ENCODE measurements at regions not wholly inside any gene's neighbourhood (a gene's known extent, or its start where the extent isn't known, plus 50 kb on each side); places are given as distances from the start of the nearest gene placed in this dataset.

DNA sequence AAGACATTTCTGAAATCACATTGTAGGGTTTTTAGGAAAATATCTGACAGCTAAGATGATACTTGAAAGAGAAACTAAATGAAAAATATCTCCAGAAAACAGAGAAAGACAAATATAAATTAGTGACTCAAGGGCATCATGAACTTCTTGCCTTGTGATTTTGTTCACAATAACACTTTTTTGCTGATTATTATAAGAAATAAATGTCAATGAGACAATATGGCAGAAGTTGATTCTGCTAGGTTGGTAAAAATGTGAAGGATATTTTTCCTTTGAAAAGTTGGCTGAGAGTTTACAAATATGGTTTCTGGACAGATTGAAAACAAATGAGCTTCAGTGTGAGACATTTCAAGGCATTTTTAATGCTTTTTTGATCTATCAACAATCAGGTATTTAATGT is 1631.2 kb upstream of the ACVR2A start:
- no peak for DNase-seq (ENCODE audit: low spot score)

DNA sequence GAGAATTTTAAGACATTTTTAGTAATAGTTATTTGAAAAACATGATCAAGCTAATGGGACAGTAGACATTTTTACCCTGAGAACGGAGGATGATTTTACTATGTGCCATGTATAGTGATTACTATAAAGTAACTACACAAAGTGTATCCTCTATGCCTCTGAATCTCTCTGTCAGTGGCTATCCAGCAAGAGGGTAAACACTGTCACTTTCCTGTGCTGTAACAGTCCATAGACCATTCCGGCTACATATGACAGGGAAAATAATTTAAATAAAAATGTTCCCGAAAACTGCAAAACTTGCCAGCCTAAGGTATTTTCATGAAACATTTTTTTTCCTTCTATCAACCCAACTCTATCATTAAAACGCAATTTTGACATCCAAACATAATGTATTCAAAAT is 1632.2 kb upstream of the ACVR2A start:
- no peak for DNase-seq (ENCODE audit: low spot score)

DNA sequence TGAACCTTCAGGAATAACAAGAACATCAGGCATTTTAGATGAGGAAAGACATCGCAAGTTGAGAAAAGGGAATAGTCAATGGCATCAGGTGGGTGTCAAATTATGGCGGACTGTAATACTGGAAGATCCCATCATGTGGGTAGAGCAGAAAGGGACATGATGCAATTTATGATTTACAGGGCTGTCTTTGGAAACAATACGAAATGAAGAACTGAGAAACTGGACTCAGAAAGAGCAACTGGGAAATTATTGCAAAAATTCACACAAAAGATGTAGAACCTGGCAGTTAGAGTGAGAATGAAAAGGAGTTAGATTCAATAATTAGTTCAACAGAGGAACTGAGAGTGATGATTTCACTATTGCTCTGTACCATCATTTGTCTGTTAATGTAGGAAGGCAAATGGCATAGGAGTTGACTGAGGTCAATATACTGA is 1635.0 kb upstream of the ACVR2A start:
- no peak for DNase-seq (ENCODE audit: low spot score)

DNA sequence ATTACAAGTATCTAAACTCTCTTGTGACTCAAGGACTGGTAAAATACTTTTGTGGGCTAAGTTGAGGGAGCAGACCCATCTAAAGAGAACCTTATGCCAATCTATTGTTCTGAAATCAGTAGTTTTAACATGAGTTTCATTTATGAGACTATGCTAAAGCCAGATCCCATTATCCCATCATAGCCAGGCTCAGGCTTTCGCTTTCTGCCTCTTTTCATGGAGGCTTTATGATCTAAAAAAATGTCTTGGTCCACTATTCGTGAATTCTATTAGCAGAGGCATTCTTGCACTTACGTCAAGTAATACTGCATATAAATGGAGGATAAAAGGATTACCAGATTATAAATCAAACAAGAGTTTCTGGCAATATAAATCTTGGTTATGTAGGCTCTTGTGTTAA is 1636.9 kb upstream of the ACVR2A start:
- DNase-seq (ENCODE audit: low spot score) = no peak

DNA sequence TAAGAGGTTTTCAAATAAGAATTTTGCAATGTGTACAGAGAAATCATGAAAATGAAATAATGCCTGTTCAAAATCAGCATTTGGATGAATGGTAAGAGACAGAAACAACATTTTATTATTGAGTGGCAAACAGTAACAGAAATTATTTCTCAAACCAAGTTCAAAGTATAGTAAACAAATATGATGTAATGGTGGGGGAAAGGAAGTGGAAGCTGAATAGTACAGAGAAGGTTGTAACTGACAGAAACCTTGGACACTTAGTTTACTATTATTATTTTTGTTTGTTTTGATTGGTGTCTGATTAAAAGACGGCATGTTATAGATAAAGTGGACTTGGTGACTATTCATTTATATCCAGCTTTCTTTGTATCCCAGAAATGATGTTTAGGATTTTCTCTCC is 1637.4 kb upstream of the ACVR2A start:
- no peak for DNase-seq (ENCODE audit: low spot score)

DNA sequence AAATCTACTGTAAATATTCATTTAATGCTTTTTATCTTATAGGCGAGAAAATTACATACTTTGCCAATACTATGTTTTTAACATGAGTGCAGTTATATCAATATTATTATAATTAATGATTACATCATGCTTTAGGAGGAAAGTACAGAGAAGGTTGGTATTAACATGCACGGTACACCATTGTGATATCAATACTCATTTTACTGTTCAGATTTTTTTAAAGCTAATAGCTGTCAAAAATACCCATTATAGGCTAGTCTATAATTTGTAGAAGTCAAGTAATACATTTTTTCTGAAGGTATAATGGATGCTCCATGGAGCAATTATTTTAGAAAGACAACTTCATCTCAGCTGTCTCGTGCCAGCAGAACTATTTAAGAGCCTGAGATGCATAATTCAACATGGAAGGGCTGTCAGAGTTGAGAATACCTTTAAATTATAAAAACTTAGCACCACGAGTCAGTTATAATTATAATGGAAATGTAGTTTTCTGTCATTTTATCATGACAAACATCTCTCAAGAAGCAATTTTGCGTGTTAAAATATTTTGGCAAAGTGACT is 1641.7 kb upstream of the ACVR2A start:
- no peak for DNase-seq (ENCODE audit: low spot score)

DNA sequence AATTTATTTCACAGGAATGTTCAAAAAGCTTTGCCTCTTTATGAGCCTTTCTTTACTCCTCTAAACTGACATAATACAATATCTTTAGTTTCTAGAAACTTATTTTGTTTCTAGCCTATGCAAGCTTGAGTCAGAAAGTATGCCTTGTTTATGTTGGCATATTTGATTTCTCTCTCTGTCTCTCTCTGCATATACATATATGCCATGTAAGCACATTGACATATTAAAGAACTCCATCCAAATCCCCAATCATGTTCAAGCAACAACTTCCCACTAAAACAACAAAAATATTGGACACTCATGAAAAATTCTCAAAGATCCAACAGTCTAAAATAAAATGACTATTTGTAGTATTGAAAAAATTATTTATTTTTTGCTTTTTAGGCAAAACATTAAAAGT is 1651.2 kb upstream of the ACVR2A start:
- DNase-seq (ENCODE audit: low spot score) = no peak

DNA sequence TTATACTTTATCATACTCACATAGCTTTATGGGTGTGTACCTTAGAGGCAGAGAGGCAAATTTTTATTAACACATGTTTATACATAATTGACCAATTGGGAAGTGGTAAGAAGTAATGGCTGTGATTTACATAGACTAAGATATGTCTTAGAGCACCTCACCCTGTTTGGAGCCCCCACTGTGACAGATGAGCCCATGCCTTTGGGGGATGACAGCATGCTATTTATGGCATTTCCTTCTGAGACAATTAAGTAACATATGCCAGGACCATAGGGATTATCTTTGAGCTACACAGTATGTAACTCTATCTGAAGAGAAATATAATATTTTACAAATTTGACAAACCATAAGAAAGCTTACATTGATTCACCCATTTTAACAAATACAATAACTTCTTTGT is 1655.3 kb upstream of the ACVR2A start:
- DNase-seq (ENCODE audit: low spot score) = no peak

DNA sequence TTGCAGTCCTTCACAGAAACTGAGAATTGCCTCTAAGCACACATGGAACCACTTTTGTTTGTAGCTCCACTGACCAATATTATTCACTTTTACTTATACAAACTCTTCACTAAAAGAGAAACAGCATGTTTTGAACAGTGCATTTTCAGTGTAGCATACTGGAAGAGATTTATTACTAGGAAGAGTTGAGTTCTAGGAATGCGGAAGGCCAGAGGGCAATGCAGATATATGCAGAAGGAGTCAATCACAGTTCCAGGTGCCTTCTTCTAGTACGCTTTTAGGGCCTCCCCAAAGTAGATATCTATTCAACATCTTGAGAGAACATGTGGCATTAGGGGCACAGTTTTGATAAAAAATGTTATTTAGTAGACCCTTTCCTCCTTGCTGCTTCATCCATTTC is 1654.0 kb upstream of the ZEB2 start:
- DNase-seq (ENCODE audit: low spot score) = no peak

DNA sequence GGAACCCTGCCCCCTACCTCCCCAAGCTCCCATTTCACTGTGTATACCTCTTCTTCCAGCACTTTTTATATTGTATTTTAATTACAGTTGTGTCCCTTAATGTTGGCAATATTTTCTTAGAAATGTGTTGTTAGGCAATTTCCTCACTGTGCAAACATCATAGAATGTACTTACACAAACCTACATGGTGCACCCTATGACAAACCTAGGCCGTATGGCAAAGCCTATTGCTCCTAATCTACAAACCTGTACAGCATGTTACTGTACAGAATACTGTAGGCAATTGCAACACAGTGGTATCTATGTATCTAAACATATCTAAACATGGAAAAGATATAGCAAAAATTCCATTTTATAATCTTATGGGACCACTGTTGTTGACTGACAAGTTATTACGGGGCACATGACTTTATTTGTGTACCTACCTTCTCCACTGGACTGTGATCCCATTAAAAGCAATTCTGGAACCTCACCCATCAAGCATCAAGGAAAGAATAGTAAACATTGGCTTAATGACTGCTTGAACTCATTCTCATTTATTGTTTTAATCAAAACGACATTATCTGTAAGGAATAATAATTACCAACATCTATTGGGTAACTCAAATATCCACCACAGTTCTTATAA is 1641.5 kb upstream of the ZEB2 start:
- DNase-seq (ENCODE audit: low spot score) = no peak

DNA sequence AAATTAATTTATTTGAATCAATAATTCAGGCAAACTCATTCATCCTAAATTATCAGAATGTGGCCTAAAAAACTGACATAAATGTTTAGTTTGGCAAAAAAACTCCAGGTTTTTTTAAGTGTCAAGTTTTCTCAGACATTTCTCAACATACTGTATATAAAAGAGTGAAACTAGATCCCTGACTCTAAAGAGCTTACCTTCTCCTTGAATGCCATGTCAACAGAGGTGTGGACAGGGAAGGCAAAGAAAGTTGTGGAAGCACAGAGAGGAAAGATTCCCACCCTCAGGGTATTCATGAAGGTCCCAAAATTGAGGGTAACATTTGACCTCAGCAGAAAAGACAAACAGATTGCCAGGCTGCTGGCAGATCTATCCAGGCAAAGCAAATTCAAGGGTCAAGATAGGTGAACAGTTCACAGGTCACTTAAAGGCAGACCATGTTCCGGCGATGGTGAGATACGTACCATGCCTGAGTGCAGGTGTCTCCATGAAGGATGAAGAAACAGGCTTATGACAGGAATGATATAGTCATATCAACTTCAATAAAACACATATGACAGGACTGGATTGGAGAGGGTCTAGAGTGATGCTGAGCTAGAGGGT is 1638.3 kb upstream of the ZEB2 start:
- no peak for DNase-seq (ENCODE audit: low spot score)

DNA sequence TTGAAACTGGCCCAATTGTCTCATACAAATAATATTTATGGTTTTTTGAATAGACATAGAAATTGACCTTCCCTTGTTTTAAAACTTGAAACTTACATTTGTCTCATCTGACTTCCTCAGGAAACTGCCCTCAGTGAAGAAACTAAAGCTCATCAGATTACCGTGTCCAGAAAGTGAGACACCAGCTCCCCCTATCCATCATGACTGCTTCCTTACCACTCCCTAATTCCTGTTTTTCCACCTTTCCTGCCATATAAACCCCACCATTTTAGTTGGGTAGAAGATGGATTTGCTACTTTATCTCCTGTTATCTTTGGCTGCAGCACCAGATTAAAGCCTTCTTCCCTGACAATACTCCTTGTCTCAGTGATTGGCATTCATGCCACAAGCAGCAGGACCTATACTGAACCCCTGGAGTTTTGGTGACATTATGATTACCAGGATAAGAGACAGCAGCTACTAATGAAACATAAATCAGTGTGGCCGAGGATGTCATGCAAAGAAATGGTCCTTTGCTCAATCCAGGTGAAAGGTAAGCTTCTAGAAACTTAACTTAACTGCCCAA is 1627.6 kb upstream of the ZEB2 start:
- DNase-seq (ENCODE audit: low spot score) = no peak

DNA sequence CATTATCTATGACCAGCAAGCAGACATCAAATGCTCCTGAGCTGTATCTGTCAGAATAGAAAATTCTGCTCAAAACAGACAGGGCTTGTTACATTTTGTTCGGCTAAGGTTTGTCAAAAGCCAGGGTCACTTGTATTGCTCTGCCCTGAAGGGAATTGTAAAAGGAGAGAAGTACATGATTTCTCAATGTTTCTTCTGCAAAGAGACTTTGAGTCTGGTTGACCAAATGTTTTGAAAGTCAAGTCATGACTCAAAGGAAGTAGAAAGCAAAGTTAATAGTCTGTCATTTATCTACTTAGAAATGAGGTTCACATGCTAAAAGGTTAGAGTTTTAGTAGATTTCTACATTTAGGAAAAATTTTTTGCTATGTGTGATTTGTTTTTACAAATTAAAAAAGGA is 1624.1 kb upstream of the ZEB2 start:
- DNase-seq (ENCODE audit: low spot score) = no peak

DNA sequence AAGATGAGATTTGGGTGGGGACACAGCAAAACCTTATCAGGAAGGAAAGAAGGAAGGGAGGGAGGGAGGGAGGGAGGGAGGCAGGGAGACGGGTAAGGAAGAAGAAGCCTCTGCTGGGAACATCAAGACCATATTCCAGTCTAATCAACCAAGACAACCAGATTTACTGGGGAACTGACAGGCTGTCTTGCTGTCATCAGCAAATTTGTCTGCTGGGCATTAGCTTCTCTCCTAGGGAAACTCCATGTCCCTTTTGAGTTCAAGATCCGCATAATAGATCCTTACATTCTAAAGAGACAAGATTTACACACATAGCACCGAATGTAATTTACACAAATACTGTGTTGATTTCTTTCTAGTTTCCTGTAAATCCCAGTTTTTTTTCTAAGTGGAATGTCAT is 1618.9 kb upstream of the ZEB2 start:
- DNase-seq (ENCODE audit: low spot score) = no peak

DNA sequence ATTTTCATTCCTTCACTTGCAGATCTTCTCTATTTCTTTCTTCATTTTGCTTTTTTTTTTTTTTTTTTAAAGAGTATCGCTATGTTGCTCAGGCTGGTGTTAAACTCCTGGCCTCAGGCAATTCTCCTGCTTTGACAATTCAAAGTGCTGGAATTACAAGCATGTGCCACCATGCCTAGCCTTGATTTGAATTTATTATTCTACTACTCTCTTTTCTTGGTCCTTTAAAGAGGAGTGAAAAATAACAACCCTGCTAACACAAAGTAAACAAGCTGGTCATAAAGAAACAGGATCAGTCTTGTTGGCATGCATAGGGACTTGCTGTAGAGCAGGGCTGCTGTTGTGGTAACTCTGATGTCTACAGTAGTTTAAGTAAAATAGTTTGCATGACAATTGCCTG is 1615.3 kb upstream of the ZEB2 start:
- no peak for DNase-seq (ENCODE audit: low spot score)

DNA sequence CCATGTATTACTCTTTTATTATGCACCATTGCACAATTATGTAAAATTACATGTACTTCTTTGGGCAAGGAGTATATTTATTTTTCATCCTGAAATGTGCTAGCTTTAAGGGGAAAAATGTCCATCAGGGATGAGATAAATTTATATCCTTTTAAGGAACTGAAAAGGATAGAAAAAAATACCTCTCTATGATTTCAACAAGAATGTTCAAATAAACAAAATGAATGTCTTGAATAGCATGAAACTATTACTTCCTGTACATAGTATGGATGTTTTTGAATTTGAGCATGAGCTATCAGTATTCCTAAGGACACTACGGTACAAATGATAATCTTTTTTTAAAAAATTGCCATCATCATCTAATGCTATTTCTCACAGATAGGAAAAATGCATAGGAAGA is 1611.9 kb upstream of the ZEB2 start:
- DNase-seq (ENCODE audit: low spot score) = no peak

DNA sequence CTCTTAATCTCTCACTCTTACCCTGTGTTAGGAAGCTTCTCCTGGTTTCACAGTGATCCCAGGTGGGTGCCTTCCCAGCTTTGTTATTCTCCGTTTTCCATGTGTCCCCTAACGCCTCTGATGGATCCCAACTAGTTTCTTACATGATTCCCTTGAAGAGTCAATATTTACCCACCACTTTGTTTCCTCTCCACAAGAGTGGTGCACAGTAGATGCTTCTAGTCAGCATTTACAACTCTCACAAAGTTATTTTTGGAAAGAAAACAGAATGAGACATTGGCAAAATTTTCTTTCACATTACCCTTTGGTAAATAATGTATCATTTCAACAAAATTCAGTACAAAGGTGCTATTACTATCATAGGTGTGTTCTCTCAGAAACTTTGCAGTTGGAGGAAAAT is 1611.1 kb upstream of the ZEB2 start:
- no peak for DNase-seq (ENCODE audit: low spot score)

DNA sequence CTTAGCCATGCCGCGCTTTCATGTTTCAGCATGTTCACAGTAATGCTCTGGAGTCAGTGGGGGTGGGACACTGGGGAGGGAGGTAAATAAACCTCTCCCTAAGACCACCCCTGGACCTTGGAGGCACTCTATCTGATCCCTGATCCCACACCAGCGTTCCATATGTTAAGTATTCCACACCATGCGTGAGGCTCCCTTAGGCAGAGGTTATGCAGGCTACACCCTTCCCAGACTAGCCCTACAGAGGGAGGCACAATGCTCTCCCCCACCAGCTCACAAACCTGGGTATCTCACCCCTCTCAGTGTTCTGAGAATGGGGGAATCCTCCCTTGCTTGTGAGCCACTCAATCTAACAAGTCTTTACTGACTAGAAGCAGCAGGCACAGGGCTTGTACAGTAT is 1610.4 kb upstream of the ZEB2 start:
- DNase-seq (ENCODE audit: low spot score) = no peak

DNA sequence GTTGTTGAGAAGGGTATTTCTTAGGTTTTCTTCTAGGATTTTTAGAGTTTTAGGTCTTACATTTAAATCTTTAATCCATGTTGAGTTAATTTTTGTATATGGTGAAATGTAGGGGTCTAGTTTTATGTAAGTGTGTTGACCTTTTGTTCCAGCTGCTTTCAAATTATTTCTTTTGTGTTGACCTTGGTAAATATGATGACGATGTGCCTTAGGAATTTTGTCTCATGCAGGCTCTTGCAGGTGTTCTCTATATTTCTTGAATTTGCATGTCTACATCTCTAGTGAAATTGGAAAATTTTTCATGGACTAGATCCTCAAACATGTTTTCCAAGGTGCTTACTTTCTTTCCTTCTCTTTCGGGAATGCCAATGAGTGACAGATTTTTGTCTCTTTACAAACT is 1609.3 kb upstream of the ZEB2 start:
- no peak for DNase-seq (ENCODE audit: low spot score)

DNA sequence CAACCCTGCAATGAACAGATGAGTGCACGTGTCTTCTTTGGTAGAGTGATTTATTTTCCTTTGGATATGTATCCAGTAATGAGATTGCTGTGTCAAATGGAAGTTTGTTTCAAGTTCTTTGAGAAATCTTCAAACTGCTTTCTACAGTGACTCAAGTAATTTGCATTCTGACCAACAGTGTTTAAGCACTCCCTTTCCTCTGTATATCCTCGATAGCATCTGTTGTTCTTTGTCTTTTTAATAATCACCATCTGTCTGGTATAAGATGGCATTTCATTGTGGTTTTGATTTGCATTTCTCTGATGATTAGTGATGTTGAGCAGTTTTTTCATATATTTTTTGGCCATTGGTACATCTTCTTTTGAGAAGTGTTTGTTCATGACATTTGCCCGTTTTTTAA is 1608.3 kb upstream of the ZEB2 start:
- no peak for DNase-seq (ENCODE audit: low spot score)

DNA sequence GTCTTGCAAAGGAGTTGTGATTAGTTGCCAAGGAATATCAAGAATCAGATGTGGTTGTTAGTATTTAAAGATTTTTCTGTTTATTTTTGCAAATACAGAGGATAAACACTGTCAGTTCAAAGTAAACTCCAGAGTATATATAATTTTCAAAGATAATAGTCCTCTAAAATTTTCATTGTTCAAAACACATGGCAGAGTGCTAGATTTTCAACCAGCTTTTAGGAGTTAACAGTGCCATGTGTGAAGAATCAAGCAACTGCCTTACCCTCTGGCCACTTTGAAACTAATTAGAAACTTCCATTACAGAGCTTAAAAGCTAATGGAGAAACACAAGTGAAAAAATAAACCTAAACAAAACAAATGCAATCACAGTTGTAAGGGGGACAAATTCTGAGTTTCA is 1605.6 kb upstream of the ZEB2 start:
- DNase-seq (ENCODE audit: low spot score) = no peak

DNA sequence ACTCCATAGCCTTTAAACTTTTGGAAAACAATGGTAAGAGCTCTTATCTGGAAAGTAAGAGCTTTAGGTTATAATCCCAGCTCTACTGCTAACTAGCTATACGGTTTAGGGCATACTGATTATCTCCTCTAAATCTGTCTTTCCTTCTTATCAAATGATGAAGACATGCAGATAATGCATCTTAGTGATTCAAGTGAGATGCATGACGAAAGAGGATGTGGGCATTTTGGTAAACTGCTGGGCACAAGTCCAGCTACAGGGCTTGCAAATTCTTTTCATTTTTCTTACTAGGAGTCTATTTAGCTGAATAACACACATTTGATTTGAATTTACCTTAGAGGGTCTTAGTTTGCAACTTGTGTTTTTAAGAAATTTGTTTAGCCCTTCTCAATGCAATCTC is 1604.8 kb upstream of the ZEB2 start:
- no peak for DNase-seq (ENCODE audit: low spot score)

DNA sequence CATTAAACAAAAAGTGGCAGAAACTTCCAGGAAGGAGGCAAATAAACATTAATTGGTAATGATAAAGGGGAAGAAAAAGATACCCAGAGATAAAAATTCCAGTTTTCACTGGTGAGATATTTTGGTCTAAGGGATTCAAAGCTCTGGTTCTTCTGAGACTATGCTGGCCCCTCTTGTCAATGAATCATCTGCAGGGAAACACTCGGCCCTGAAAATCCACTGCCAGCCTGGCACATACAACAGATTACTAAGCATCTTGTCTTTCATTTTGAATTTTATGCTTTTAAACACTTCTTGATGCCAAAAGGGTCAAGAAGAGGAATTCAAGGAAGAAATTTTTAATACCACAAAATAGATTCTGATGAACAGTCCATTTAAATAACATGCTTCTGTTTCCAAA is 1603.8 kb upstream of the ZEB2 start:
- DNase-seq (ENCODE audit: low spot score) = no peak

All from mesenteric fat pad (tissue), 1 donor.